ENCODE measurements at regions not wholly inside any gene's neighbourhood (a gene's known extent, or its start where the extent isn't known, plus 50 kb on each side); places are given as distances from the start of the nearest gene placed in this dataset.

- no peak for TF ChIP-seq REST (IDR thresholded peaks at IDR 0.05; ENCODE audit: insufficient replicate concordance, low read depth)
- TF ChIP-seq POLR2AphosphoS5 (IDR thresholded peaks at IDR 0.05; ENCODE audit: low read depth) = no peak
- TF ChIP-seq, protein P1, sequence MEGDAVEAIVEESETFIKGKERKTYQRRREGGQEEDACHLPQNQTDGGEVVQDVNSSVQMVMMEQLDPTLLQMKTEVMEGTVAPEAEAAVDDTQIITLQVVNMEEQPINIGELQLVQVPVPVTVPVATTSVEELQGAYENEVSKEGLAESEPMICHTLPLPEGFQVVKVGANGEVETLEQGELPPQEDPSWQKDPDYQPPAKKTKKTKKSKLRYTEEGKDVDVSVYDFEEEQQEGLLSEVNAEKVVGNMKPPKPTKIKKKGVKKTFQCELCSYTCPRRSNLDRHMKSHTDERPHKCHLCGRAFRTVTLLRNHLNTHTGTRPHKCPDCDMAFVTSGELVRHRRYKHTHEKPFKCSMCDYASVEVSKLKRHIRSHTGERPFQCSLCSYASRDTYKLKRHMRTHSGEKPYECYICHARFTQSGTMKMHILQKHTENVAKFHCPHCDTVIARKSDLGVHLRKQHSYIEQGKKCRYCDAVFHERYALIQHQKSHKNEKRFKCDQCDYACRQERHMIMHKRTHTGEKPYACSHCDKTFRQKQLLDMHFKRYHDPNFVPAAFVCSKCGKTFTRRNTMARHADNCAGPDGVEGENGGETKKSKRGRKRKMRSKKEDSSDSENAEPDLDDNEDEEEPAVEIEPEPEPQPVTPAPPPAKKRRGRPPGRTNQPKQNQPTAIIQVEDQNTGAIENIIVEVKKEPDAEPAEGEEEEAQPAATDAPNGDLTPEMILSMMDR (IDR thresholded peaks at IDR 0.05; ENCODE audit: insufficient read depth, low read length) = no peak
- TF ChIP-seq SPI1 (IDR thresholded peaks at IDR 0.05; ENCODE audit: borderline replicate concordance, low read depth) = no peak
- no peak for TF ChIP-seq GABPA (IDR thresholded peaks at IDR 0.05; ENCODE audit: low read depth)
- Histone ChIP-seq H3K27me3 (ENCODE audit: insufficient read depth, poor library complexity, severe bottlenecking) (no peaks in the 10 kb centered on the region), H3K27ac (replicated peaks) (no peak overlapping the region), H3K4me3 (replicated peaks; ENCODE audit: insufficient read depth, low read length) (no peak overlapping the region)
- DNase-seq (ENCODE audit: low read depth in 1 of 2, low spot score in 1 of 2) = no peak
Observed at GRCh38 chr3:24551626-24552025, 57.0 kb upstream of the THRB start.

GRCh38 chr3:24562895-24563294, 68.2 kb upstream of the THRB start:
- no peak overlapping the region for H3K27ac ChIP-seq (replicated peaks)
- H3K27me3 ChIP-seq (ENCODE audit: insufficient read depth, poor library complexity, severe bottlenecking) = no peaks in the 10 kb centered on the region
- no peak for TF ChIP-seq SPI1 (IDR thresholded peaks at IDR 0.05; ENCODE audit: borderline replicate concordance, low read depth)
- TF ChIP-seq, protein P1 (IDR thresholded peaks at IDR 0.05; ENCODE audit: insufficient read depth, low read length) = no peak
- no peak for TF ChIP-seq GABPA (IDR thresholded peaks at IDR 0.05; ENCODE audit: low read depth)
- no peak for TF ChIP-seq POLR2AphosphoS5 (IDR thresholded peaks at IDR 0.05; ENCODE audit: low read depth)
- no peak for TF ChIP-seq REST (IDR thresholded peaks at IDR 0.05; ENCODE audit: insufficient replicate concordance, low read depth)
- no peak for DNase-seq (ENCODE audit: low read depth in 1 of 2, low spot score in 1 of 2)
- H3K4me3 ChIP-seq (replicated peaks; ENCODE audit: insufficient read depth, low read length) = no peak overlapping the region

DNA sequence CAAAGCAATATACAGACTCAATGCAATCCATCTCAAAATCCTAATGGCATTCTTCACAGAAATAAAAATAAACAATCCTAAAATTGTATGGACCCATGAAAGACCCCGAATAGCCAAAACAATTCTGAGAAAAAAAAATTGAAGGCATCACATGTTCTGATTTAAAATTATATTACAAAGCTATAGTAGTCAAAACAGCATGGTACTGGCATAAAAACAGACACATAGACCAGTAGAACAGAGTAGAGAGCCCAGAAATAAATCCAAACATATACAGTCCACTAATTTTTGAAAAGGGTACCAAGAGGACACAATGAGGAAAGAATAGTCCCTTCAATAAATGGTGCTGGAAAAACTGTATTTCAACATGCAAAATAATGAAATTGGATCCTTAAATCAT, 70.4 kb upstream of the THRB start:
- H3K27ac ChIP-seq (replicated peaks) = no peak overlapping the region
- DNase-seq (ENCODE audit: low read depth in 1 of 2, low spot score in 1 of 2) = no peak
- no peak overlapping the region for H3K4me3 ChIP-seq (replicated peaks; ENCODE audit: insufficient read depth, low read length)
- H3K27me3 ChIP-seq (ENCODE audit: insufficient read depth, poor library complexity, severe bottlenecking) = no peaks in the 10 kb centered on the region
- no peak for TF ChIP-seq GABPA (IDR thresholded peaks at IDR 0.05; ENCODE audit: low read depth)
- TF ChIP-seq, protein P1 (IDR thresholded peaks at IDR 0.05; ENCODE audit: insufficient read depth, low read length) = no peak
- TF ChIP-seq POLR2AphosphoS5 (IDR thresholded peaks at IDR 0.05; ENCODE audit: low read depth) = no peak
- no peak for TF ChIP-seq SPI1 (IDR thresholded peaks at IDR 0.05; ENCODE audit: borderline replicate concordance, low read depth)
- TF ChIP-seq REST (IDR thresholded peaks at IDR 0.05; ENCODE audit: insufficient replicate concordance, low read depth) = no peak
